ENCODE measurements at regions not wholly inside any gene's neighbourhood (a gene's known extent, or its start where the extent isn't known, plus 50 kb on each side); places are given as distances from the start of the nearest gene placed in this dataset.

- no peak for TF ChIP-seq HOMEZ (CRISPR knock-in tag; IDR thresholded peaks at IDR 0.05)
Observed at GRCh38 chr4:155481150-155481549, 104.4 kb upstream of the MAP9 start (continued).

GRCh38 chr4:155479835-155480234 lies 103.1 kb upstream of the MAP9 start:
- Histone ChIP-seq H3K36me3 (ENCODE audit: control insufficient read depth, insufficient read depth, low read length) (no peaks in the 10 kb centered on the region), H3K79me2 (ENCODE audit: control insufficient read depth, insufficient read depth, low read length) (no peaks in the 10 kb centered on the region), H3K4me2 (ENCODE audit: insufficient read depth, low read length) (no peak overlapping the region), H3K9me3 (replicated peaks; ENCODE audit: control insufficient read depth, insufficient read depth, low read depth, low read length) (no peaks in the 10 kb centered on the region), H3K4me1 (replicated peaks in 1 of 2; ENCODE audit: control insufficient read depth in 2 of 2, insufficient read depth in 2 of 2, low read length in 2 of 2) (no peaks in the 10 kb centered on the region), H3K27ac (ENCODE audit: extremely low read depth, low read depth, low read length) (no peak overlapping the region), H2AFZ (ENCODE audit: low read depth, low read length) (no peak overlapping the region), H3K9ac (ENCODE audit: insufficient read depth in 1 of 2, low read depth in 2 of 2, low read length in 2 of 2) (no peak overlapping the region), H3K4me3 (no peak overlapping the region), H4K20me1 (replicated peaks; ENCODE audit: control insufficient read depth, insufficient read depth, low read length) (no peaks in the 10 kb centered on the region), H3K27me3 (ENCODE audit: control insufficient read depth in 2 of 2, insufficient read depth in 2 of 2, low read length in 2 of 2) (no peaks in the 10 kb centered on the region), H3K9me1 (ENCODE audit: control insufficient read depth, insufficient read depth, low read length) (no peaks in the 10 kb centered on the region)
- FAIRE-seq (no peak), DNase-seq (ENCODE audit: extremely low read depth in 1 of 4, low spot score in 3 of 4) (no peak), ATAC-seq (no peak)
- ChIA-PET CTCF (ENCODE audit: low intra/inter-chr PET ratio) (no interaction called here), POLR2A (no interaction called here)
- 14% methylated on average over 1 of the region's 1 CpG for WGBS (ENCODE audit: insufficient coverage, low coverage, missing lambda C conversion rate)
- intact Hi-C loops (cut with micrococcal nuclease) = no loop called here
- in situ Hi-C loops (cut with MboI) = no loop called here
- BruUV-seq (replicated peaks) = no TSS peak
- TF ChIP-seq TARDBP (IDR thresholded peaks at IDR 0.05) (no peak), ZNF449 (CRISPR knock-in tag; IDR thresholded peaks at IDR 0.05) (no peak), CBX3 (IDR thresholded peaks at IDR 0.05; ENCODE audit: borderline replicate concordance in 1 of 2, low read length in 2 of 2) (no peak), HOMEZ (CRISPR knock-in tag; IDR thresholded peaks at IDR 0.05) (no peak), MYC (IDR thresholded peaks at IDR 0.05; ENCODE audit: low read depth, low read length) (no peak), MYC (CRISPR knock-in tag; IDR thresholded peaks at IDR 0.05; ENCODE audit: borderline replicate concordance, low read depth) (no peak), ZNF445 (CRISPR knock-in tag; IDR thresholded peaks at IDR 0.05; ENCODE audit: low read depth) (no peak), BCOR (IDR thresholded peaks at IDR 0.05) (no peak), MYNN (IDR thresholded peaks at IDR 0.05) (no peak), MYNN (CRISPR knock-in tag; IDR thresholded peaks at IDR 0.05) (no peak), ZNF277 (CRISPR knock-in tag; IDR thresholded peaks at IDR 0.05; ENCODE audit: borderline replicate concordance) (no peak), KDM4B (IDR thresholded peaks at IDR 0.05; ENCODE audit: borderline replicate concordance in 2 of 2, low read depth in 1 of 2) (no peak), ZNF830 (CRISPR knock-in tag; IDR thresholded peaks at IDR 0.05) (no peak), ZBTB2 (IDR thresholded peaks at IDR 0.05) (no peak), TFAM (CRISPR knock-in tag; conservative IDR thresholded peaks at IDR 0.05) (no peak), CBX5 (IDR thresholded peaks at IDR 0.05; ENCODE audit: borderline replicate concordance, low read depth) (no peak)

Data from K562 (cell line).